Transverse colon (tissue), 4 donors: ENCODE measurements at regions not wholly inside any gene's neighbourhood (a gene's known extent, or its start where the extent isn't known, plus 50 kb on each side); places are given as distances from the start of the nearest gene placed in this dataset.

ENCODE experiments used
- DNase-seq: peaks from one replicate; pipeline ENCODE4 v3.0.0-alpha.2; 2019
- H3K27ac ChIP-seq, 4 donors: fragments of 200-600 bp; sonication (generic); 2 replicates each; pipeline ENCODE4 v1.5.1; 2016 to 2018; ENCODE audit warnings: inconsistent platforms in 4 of 4
- H3K27me3 ChIP-seq: fragments of 200-600 bp; sonication (generic); 2 replicates; pipeline ENCODE4 v1.5.1; 2017; ENCODE audit warnings: inconsistent platforms
- H3K36me3 ChIP-seq, 4 donors: fragments of 200-600 bp; sonication (generic); 2 replicates each; pipeline ENCODE4 v1.5.1; 2017 to 2019; ENCODE audit warnings: inconsistent platforms in 4 of 4
- H3K4me1 ChIP-seq, 4 donors: fragments of 200-600 bp; sonication (generic); 2 replicates each; pipeline ENCODE4 v1.5.1; 2017 to 2020; ENCODE audit warnings: inconsistent platforms in 4 of 4
- H3K4me3 ChIP-seq, 4 donors: fragments of 200-600 bp; sonication (generic); 1 replicate in 1 of 4; 2 replicates in 3 of 4; pipeline versions ENCODE4 v1.5.1 to v1.6.1; 2017 to 2019; ENCODE audit warnings: inconsistent platforms in 4 of 4
- H3K9me3 ChIP-seq, 2 donors: fragments of 200-600 bp; sonication (generic); 2 replicates each; pipeline ENCODE4 v1.5.1; 2017 to 2019; ENCODE audit warnings: inconsistent platforms in 2 of 2
- EP300 ChIP-seq: sonication (generic); formaldehyde crosslinking; IDR thresholded peaks from one replicate; pipeline ENCODE4 v1.6.1; 2017; ENCODE audit warnings: antibody characterized with exemption, low read depth
- POLR2A ChIP-seq: fragments of 450-650 bp; IDR thresholded peaks from one replicate; pipeline ENCODE4 v1.6.1; 2016; ENCODE audit warnings: antibody characterized with exemption, mild to moderate bottlenecking, moderate library complexity
- POLR2AphosphoS5 ChIP-seq, 3 donors: sonication (generic); formaldehyde crosslinking; IDR thresholded peaks; one replicate each; pipeline ENCODE4 v1.6.1; 2016; ENCODE audit warnings: antibody characterized with exemption in 3 of 3
- WGBS, 2 donors: methylation state at CpG; one replicate each; pipeline ENCODE4 v1.1.5; 2018; ENCODE audit warnings: low coverage in 1 of 2; 5-methylcytosine and 5-hydroxymethylcytosine counted together
- in situ Hi-C, 4 donors: fragments of 200-750 bp; cut with MboI; loops; one replicate each; pipeline versions ENCODE4 v1.15.0 to v1.15.1; 2017; ENCODE audit warnings: low sequenced_read_pairs in 3 of 4, low pct_ligation_motif_present in 1 of 4, low pct_unique_long_range_greater_than_20kb in 1 of 4
- intact Hi-C: fragments of 100-400 bp; cut with DNase I; formaldehyde crosslinking; loops from one replicate; pipeline ENCODE4 v1.15.1; 2023; ENCODE audit warnings: low total_unique reads
- TF ChIP-seq, protein P1 (sequence below), 5 experiments: fragments of 200-600 bp in 3 of 5; fragments of 450-650 bp in 2 of 5; sonication (generic) in 3 of 5; IDR thresholded peaks; 1 replicate in 2 of 5; 2 replicates in 3 of 5; pipeline ENCODE4 v1.5.1; 2016 to 2017; ENCODE audit warnings: antibody characterized with exemption in 5 of 5, inconsistent platforms in 3 of 5, mild to moderate bottlenecking in 2 of 5, moderate library complexity in 1 of 5

GRCh38 chr6:165991341-165991740 is 176.3 kb downstream of the TBXT start:
- intact Hi-C loops: no loop called here
- no peak overlapping the region for H3K27ac ChIP-seq
- H3K9me3 ChIP-seq: no peaks in the 10 kb centered on the region
- DNase-seq: no peak
- H3K4me1 ChIP-seq: peaks cover 0 to 18% (median 6%) of the 10 kb centered on the region in 4 donors
- no peak overlapping the region for H3K4me3 ChIP-seq
- no peaks in the 10 kb centered on the region for H3K36me3 ChIP-seq
- WGBS, 2 donors: 87% methylated on average over 14 of the region's 14 CpGs; no CpG with 5 or more reads in 1 of the 2 donors
- no peak for TF ChIP-seq POLR2A
- TF ChIP-seq, protein P1, sequence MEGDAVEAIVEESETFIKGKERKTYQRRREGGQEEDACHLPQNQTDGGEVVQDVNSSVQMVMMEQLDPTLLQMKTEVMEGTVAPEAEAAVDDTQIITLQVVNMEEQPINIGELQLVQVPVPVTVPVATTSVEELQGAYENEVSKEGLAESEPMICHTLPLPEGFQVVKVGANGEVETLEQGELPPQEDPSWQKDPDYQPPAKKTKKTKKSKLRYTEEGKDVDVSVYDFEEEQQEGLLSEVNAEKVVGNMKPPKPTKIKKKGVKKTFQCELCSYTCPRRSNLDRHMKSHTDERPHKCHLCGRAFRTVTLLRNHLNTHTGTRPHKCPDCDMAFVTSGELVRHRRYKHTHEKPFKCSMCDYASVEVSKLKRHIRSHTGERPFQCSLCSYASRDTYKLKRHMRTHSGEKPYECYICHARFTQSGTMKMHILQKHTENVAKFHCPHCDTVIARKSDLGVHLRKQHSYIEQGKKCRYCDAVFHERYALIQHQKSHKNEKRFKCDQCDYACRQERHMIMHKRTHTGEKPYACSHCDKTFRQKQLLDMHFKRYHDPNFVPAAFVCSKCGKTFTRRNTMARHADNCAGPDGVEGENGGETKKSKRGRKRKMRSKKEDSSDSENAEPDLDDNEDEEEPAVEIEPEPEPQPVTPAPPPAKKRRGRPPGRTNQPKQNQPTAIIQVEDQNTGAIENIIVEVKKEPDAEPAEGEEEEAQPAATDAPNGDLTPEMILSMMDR (IDR thresholded peaks at IDR 0.05): no peak
- no peak for TF ChIP-seq EP300
- no peak for TF ChIP-seq POLR2AphosphoS5 (IDR thresholded peaks at IDR 0.05)
- H3K27me3 ChIP-seq: peaks cover 25% of the 10 kb centered on the region
- in situ Hi-C loops: no loop called here

DNA sequence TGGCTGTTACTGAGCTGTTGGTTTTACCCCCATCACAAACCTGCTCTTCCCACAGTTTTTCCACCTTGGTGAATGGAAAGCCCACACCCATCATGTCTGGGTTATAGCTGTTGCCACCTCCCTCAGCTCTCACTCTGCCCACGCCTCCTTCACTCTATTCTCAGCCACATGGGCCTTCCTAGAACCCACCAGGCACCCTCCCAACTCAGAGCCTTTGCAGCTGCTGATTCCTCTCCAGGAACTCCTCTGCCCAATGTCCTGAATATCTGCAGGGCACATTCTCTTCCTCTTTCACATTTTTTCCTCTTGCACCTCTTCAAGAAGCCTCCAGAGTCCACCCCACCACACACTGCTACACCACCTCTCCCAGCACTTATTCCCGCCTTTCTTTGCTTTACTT is 177.4 kb downstream of the TBXT start:
- no peak for DNase-seq
- in situ Hi-C loops: no loop called here
- H3K4me1 ChIP-seq: peaks cover 0 to 18% (median 6%) of the 10 kb centered on the region in 4 donors
- peaks cover 29% of the 10 kb centered on the region for H3K27me3 ChIP-seq
- H3K4me3 ChIP-seq: no peak overlapping the region
- H3K9me3 ChIP-seq: no peaks in the 10 kb centered on the region
- WGBS, 2 donors: 50 to 71% methylated on average over 1 to 2 of the region's 2 CpGs
- H3K27ac ChIP-seq: no peak overlapping the region
- intact Hi-C loops: no loop called here
- no peaks in the 10 kb centered on the region for H3K36me3 ChIP-seq
- TF ChIP-seq, protein P1 (IDR thresholded peaks at IDR 0.05): no peak
- TF ChIP-seq POLR2A: no peak
- TF ChIP-seq POLR2AphosphoS5 (IDR thresholded peaks at IDR 0.05): no peak
- TF ChIP-seq EP300: no peak

- WGBS, 2 donors: 24% methylated on average over 40 of the region's 43 CpGs; no CpG with 5 or more reads in 1 of the 2 donors
- Histone ChIP-seq H3K4me1 (peaks cover 0 to 18% (median 6%) of the 10 kb centered on the region in 4 donors), H3K36me3 (no peaks in the 10 kb centered on the region), H3K9me3 (no peaks in the 10 kb centered on the region), H3K27ac (peak overlapping the region; percentile 18 to 82 (median 70)), H3K4me3 (peak overlapping the region; percentile 22 to 46 (median 34)), H3K27me3 (peaks cover 29% of the 10 kb centered on the region)
- intact Hi-C loops (no loop called here), in situ Hi-C loops (no loop called here)
- no peak for TF ChIP-seq POLR2AphosphoS5 (IDR thresholded peaks at IDR 0.05)
- TF ChIP-seq EP300: no peak
- TF ChIP-seq, protein P1 (IDR thresholded peaks at IDR 0.05): no peak
- TF ChIP-seq POLR2A: no peak
- no peak for DNase-seq
Observed at GRCh38 chr6:165988757-165989456, 178.7 kb downstream of the TBXT start.

- intact Hi-C loops: no loop called here
- Histone ChIP-seq H3K4me3 (peak overlapping the region; percentile 22 to 46 (median 34)), H3K36me3 (no peaks in the 10 kb centered on the region), H3K27me3 (peaks cover 29% of the 10 kb centered on the region), H3K27ac (peak overlapping the region; percentile 18 to 82 (median 70)), H3K9me3 (no peaks in the 10 kb centered on the region), H3K4me1 (peaks cover 0 to 18% (median 6%) of the 10 kb centered on the region in 4 donors)
- DNase-seq: no peak
- TF ChIP-seq POLR2AphosphoS5 (IDR thresholded peaks at IDR 0.05) (no peak), POLR2A (no peak), EP300 (no peak)
- TF ChIP-seq, protein P1 (IDR thresholded peaks at IDR 0.05): no peak
- 7% methylated on average over 29 of the region's 29 CpGs; no CpG with 5 or more reads in 1 of the 2 donors for WGBS, 2 donors
- in situ Hi-C loops: no loop called here
Observed at GRCh38 chr6:165988302-165988756, 179.3 kb downstream of the TBXT start.
